Hematopoietic multipotent progenitor cell (in vitro differentiated cells): ENCODE measurements at regions not wholly inside any gene's neighbourhood (a gene's known extent, or its start where the extent isn't known, plus 50 kb on each side); places are given as distances from the start of the nearest gene placed in this dataset.

Source experiments
- DNase-seq, 3 donors: peaks; one replicate each; pipeline ENCODE4 v3.0.0-alpha.2; 2011 to 2015; ENCODE audit warnings: low read depth in 2 of 3, low spot score in 2 of 3

DNA sequence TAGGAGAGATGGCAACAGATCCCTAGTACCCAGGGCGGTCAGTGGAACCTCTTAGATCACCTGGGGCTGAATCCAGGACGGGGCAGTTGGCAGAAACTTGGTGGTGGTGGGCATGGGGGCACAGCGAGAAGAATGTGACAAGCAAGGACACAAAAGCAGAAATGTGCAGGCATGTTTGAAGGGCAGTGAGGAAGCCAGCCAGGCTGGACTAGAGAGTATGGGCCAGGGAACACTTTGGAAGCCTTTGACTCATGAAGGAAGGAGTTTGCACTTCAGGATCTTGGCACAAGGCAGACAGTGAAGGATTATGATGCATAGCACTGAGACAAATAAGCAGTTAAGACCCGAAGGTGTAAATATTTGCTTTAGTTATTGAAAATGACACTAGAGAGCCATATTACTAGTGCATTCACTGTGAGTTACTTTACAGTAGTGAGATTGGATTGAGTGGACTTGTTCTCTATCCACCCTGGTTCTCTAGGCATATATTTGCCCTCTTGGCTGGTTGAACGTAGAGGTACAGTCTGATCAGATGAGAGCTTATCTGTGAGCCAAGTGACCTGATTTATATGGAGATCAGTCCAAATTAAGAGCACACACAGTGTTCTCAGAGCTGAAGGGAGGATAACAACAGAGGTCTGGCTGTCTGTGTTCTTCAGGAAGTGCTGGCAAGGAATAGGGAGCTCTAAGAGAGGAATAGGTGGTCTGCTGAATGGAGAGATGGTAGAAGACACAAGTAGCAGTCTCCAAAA is 210.4 kb downstream of the SNX19 start:
- DNase-seq = no peak

DNA sequence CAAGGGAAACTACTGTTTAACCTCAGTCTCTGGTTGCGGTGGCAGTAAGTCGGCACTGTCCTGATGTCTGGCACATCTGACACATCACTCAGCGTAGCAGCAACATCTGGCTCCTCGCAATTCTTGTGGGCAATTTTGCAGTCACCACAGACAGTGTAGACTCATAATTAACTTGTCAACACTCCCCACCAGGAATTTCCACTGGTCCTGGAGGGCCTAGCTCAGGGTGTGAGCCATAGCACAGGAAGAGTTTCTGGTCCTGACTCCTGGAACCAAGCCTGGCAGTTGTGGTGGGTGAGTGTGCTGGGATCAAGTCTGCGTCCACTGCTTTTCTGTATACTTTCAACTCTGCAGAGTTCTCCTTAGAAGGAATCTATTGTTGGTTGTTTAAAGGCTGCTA is 209.7 kb downstream of the SNX19 start:
- no peak for DNase-seq

DNA sequence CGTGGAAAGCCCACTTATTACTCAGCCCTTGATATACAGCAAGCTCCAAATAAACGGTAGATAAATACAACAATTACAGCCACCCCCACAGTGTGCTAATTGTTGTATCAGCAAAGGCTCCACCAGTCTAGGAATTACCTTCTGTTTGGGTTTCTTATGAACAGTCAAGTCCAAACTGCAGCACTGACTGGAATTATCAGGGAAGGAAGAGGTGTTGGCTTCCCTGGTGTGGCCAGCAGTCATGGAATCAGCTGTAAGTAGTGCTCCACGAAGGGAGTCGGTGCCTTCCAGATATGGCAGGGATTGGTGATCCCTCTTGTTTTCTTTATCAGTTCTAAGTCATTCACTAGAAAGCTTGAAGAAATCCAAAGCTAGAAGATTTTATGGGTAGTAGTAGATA is 209.1 kb downstream of the SNX19 start:
- no peak for DNase-seq

DNA sequence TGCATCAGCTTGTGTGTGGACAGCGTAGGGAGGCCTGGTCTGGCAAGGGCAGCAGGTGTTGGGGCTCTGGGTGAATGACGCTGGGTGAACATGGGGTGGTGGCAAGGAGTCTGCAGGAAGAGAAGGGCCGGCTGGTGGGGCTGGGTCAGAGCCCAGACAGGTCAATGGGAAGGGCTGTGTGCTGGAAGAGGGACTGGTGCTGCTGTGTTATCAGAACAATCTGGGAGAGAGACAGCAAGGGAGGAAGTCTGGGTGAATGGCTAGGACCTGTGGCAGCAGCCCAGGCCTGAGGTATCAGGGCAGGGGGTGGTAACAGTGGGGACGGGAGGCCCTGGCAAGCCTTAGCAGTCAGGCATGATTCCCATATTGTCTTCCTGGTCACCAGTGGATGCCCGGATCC is 206.7 kb downstream of the SNX19 start:
- DNase-seq = no peak

DNA sequence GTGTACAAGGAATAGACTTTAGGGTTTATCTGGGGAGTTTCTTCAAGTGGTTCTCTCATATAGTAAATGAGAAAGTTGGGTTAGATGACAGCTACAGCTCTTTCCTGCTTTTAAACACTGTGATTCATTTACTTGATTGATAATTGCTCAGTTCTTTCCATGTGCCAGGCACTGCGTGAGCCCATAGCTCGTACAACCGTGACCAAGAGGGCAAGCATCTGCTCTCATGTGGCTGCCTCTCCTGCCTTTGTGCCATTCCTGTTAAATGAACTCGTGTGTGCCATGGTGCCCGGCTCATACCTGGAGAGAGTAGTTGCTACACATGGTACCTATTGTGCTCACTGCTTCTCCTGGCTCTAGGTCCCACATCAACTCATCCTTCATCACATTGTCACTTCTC is 206.3 kb downstream of the SNX19 start:
- DNase-seq = no peak

DNA sequence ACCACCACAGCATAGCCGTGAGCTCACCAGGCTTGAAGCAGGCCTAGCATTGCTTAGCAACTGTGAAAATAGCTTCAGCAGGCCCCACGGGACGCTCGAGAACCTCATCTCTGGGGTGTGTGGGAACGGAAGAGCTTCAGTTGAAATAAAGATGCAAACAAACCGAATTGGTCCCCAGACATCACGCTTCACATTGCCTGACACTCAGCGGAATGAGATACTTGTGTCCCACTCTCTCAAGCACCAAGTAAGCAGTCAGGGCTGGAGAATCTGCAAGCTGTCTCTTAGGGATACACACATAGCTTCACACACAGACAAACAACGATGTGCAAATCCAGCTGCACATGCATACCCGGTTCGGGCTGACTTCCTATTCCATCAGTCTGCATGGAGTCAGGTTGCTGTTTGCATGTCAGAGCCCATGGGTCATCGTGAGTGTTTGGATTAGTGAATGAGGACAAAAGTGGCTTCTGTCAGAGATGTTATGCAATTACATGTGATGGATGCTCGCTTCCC is 205.7 kb downstream of the SNX19 start:
- no peak for DNase-seq

DNA sequence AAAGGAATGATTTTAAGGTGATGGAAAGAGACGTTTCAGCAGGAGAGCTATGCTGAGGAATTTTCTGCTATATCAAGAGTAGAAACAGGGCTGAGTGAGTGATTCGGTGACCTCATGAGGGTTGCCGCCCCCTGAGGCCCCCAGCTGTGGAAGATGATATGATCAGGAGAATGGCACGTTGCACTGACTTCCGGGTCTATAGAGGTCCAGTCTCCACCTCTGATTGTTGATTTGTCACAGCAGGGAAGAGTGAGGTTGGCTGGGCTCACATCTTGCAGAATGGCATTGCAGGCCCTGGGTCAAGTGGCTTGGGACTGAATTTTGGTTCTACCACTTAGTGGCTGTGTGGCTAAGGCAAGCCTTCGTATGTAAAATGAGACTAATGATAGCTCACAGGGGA is 205.1 kb downstream of the SNX19 start:
- no peak for DNase-seq

DNA sequence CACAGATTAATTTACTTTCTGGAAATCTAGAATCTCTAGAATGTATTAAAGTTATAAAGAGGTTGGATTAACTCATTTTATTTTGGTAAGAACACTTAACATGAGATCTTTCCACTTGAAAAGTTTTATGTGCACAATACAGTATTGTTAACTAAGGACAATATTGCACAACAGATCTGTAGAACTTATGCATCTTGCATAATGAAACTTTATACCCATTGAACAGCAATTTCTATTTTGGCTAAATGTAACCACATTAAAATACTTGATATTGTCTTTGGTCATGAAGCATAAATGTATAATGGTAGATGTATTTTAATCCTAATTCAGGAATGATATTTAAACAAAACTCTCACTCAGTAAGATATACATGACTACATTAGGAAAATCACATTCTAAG is 203.8 kb downstream of the SNX19 start:
- DNase-seq = no peak

DNA sequence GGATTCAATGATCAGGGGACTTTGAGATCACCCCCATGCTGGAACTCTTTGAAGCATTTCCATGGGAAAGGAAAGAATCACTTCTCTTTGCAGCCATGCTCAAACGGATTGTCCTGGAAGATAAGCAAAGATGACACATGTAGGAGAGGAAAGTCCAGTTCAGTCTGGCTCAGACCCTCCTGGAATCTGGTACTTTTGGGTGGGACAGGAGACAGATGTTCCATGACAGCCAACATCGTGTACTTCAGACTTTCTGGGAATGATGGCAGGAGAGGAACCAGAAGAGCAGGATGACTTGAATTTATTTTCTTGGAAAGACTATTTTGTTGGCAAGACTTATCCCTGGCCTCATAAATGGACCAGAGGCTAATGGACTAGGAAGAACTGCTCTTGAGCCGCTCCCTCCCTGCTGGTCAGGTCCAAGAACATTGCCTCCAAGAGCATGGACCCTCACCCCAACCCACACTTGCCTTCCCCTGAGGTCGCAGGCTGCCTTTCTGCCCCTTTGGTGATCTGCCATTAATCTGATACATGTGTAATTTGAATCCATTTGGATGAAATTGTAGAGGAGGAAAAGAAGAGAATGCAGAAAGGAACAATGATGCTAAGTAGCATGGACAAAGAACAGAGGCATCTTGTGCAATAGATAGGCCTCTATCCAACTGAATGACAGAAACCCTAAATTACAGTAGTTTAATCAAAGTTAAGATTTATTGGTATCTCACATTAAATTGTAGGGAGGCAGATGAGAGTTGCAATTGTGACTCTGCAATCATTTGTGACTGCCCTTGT is 201.0 kb downstream of the SNX19 start:
- DNase-seq = no peak

DNA sequence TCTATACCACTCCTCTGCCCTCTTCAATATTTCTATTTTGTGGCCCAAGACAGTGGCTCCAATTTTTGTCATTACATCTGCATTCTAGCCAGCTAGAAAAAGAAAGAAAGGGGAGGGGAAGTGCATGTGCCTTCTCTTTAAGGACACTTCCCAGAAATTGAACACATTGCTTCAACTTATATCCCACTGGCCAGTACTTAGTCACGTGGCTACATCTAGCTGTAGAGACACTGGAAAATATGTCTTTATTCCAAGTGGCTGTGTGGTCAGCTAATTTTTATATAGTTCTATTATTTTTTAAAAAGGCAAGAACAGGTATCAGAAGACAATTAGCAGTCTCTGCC is 200.4 kb downstream of the SNX19 start:
- DNase-seq = no peak

DNA sequence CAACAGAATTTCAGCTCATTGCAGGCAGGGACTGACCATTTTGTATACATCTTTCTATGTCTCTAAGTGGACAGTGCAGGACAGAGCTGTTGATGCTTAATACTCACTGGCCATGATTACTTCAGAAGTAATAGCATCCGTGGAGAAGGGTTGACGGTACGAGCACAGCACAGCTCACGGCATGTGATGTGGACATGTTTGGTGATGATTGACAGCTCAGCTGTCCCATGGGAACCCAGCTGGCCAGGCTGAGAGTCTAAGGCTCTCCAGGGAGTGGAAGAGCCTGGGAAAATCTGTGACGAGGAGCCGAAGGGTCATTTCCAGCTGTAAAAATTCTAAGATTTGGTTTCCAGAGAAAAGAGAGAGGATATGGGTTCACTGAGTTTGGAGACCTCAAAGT is 198.2 kb downstream of the SNX19 start:
- DNase-seq = no peak

DNA sequence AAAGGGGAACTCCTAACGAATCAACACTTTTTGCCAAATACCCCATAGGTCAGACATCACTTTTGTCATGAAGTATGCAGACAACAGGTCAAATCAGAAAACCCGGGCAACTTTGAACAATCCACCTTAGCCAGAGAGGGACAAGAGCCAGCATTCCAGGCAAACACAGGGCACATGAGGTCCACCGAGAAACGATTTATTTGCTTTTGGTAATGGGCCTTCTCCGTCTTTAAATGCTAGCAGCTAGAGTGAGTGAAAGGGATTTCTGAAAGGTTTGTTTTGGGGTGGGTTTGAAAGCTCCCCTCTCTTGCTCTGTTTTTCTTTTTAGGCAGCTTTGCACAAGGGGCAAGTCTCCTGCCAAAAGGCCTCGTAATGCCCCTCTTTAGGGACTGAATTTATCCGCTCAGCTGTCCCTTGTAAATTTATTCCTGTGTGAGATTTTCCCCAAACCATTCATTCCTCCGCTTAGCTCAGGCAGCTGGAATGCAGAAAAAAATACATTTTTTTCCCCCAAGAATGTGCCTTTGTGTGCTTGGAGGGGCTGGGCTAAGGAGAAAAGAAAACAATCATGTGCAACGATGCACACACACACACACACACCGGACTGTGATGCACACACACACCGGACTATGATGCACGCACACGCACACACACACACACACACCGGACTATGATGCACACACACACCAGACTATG is 196.9 kb downstream of the SNX19 start:
- DNase-seq = no peak

DNA sequence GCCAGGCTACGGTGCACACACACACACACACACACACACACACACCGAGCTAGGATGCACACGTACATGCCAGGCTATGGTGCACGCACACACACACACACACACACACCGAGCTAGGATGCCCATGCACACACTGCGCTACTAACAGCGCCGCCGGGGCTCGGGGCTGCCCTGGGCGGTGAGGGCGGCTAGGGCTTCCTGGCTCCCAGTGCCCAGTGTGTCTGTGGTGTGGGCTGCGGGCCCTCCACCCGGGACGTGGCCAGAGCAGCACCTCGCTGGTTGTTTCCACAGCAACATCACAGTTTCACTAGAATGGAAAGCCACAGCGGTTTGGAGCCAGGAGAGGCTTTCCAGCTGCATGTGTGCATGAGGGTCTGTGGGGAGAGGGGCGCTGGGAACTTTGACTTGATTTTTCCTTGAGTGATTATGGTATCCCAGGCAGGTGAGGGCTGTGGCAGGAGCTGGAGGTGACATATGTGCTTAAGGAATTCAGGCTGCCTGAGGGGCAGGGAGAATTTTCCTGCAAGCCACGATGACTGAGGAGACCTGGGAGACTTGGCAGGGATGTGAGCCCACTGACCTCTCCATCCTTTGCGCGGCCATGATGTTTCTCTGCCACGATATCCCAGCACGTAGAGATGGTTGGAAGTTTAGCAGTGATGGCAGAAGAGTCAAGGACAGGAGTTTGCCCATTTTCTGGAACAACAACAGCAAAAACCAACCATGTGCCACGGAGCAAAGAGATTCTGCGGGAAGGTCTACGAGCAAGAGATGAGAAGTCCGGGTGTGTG is 195.9 kb downstream of the SNX19 start:
- no peak for DNase-seq

DNA sequence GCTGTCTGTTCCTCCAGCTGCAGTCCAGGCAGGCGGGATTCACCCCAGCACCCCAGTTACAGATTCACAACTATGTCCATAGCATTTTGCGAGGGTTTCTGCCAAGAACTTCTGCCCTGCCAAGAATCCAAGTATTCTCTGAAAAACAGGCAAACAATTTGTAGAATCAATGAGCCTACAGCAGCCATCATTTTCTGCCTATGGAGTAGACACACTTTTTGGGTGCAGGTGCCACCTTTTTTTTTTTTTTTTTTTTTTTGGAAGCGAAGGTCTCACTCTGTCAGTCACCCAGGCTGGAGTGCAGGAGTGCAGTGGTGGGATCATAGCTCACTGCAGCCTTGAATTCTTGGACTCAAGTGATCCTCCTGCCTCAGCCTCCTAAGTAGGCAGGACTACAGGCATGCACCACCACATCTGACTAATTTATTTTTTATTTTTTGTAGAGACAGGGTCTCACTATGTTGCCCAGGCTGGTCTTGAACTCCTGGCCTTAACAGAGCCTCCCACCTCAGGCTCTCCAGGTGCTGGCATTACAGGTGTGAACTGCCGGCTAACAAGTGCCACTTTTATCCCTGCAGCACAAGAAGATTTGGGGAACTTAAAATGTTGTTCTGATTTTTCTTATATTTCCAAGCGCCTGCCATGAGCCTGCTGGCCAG is 195.1 kb downstream of the SNX19 start:
- no peak for DNase-seq

DNA sequence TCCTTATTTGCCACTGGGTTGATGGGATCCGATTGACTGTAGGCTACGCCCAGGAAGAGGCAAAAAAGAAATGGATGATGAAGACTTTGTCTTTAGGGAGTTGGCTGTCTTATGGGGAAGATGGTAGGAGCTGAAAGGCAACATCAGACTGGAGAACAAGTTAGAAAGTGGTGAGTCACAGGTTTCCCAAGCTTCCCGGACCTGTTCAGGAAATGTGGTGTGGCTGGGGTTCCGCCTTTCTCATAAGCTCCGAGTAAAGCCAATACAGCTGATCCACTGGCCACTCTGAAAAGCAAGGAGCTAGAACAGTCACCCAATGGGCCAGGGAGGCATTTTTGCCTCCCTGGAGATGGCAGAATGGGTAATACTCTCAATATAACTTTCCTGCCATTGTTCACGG is 194.5 kb downstream of the SNX19 start:
- no peak for DNase-seq

DNA sequence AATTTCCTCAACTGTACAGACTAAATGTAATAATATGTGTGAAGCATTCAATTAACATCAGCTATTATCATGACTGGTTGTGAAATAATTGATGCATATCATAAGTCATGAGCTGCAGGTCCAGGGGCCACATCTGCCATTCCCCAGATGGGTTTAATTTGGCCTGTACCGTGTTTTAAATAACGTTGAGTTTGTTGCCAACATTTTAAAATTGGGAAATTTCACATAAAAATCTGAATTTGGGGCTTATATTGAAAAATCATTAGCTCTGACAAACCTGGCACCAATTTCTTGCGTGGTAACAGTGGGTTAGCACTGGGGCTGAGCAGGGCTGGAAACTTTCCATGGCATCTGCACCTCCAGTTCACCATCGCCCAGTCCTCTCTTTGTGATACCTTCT is 193.9 kb downstream of the SNX19 start:
- no peak for DNase-seq

DNA sequence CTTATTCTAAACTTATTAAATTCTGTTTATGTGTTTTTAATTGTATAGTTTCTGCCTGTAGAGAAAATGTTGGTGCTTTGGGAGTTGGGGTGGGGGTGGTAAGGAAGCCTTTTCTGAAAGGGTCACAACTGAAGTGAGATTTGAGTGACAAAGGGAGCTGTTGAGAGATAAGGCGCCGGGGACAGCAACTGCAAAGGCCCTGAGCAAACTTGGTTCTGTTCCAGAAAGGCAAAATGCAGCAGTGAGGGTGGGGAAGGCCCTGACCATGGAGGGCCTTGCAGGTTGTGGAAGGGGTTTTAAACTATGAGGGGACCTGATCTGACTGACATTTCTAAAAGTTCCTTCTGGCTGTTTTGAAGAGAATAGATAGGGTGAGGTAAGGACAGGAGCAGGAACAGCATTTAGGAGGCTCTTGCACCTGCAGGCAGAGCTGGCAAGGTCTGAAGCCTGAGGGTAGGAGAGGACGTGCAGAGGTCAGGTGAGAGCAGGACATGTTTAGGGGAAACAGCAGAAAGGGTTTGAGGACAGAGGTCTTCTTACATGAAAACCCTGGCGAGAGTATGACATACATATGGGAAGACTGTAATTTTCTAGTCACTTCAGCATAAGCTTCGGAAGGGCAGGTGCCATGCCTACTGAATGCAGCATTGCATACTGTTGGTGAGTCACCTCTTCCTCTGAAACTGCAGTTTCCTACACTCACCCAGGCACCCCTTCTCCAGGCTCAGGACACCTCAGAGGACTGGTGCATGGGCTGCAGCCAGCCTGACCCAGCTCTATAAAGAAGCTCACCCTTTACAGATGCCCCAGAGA is 190.7 kb downstream of the SNX19 start:
- no peak for DNase-seq

DNA sequence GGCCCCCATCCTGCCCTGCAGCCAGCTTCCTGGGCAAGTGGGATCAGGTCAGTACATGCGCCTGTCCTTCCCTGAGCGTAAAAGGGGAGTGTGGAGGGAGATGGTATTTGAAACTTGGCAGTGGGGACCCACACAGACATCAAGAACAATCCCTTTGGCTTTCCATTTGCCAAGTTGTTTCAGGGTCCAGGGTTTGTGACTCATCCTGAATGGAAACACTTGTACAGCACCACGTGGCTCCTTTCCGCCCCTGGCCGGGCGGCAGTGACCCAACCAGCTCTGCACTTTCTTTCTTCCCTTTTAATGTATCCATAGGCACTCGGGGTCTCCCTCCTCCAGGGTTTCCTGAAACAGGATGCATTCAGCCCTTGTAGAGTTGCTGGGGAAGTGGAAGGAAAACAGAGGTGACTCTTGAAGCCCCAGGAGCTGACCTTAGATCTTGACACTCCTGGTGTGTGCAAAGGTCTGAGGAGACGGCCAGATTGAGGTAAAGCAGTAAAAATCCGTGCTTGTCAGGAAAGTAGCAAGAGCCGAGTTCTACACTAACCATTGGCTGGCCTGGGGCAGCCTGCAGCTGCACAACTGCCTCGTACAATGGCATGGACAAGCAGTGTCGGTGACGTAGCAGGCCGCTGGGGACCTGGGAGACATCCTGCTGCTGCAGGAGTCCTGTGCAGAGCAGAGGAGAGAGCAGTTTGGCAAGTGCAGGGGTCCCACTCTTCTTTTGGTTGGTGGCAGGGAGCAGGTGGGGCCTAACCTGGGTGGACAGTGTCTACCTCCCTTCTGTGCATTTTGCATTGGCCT is 189.8 kb downstream of the SNX19 start:
- no peak for DNase-seq
